GM23338 (cell line): ENCODE measurements at regions not wholly inside any gene's neighbourhood (a gene's known extent, or its start where the extent isn't known, plus 50 kb on each side); places are given as distances from the start of the nearest gene placed in this dataset.

Experiments used
- CREB1 ChIP-seq: fragments of 250-450 bp; sonication (Bioruptor Pico); IDR thresholded peaks from 2 replicates; pipeline ENCODE4 v1.5.0; 2020; ENCODE audit warnings: low read depth, mild to moderate bottlenecking, moderate library complexity
- CTCF ChIP-seq, 2 experiments: fragments of 200-600 bp in 1 of 2; sonication (generic) in 1 of 2; conservative IDR thresholded peaks; 2 replicates each; pipeline versions ENCODE4 v1.5.1 to v1.6.1; 2016 to 2017; ENCODE audit warnings: antibody characterized with exemption in 2 of 2, low read depth in 2 of 2, mild to moderate bottlenecking in 2 of 2, moderate library complexity in 1 of 2
- EZH2 ChIP-seq: fragments of 200-600 bp; sonication (generic); IDR thresholded peaks from one replicate; pipeline ENCODE4 v1.8.0; 2017; ENCODE audit warnings: antibody characterized with exemption, mild to moderate bottlenecking, low read depth; ENCODE audit not compliant: unreplicated experiment
- EZH2phosphoT487 ChIP-seq: fragments of 200-600 bp; sonication (generic); IDR thresholded peaks from one replicate; pipeline ENCODE4 v1.8.1; 2018; ENCODE audit warnings: antibody characterized with exemption; ENCODE audit not compliant: unreplicated experiment
- JUNB ChIP-seq: IDR thresholded peaks from one replicate; pipeline ENCODE4 v1.6.1; 2016; ENCODE audit warnings: antibody characterized with exemption; ENCODE audit not compliant: unreplicated experiment
- NANOG ChIP-seq: IDR thresholded peaks from 2 replicates; pipeline ENCODE4 v1.6.1; 2016; ENCODE audit warnings: antibody characterized with exemption, borderline replicate concordance
- POLR2AphosphoS5 ChIP-seq: IDR thresholded peaks from 2 replicates; pipeline ENCODE4 v1.6.1; 2016; ENCODE audit warnings: antibody characterized with exemption, low read depth
- REST ChIP-seq: IDR thresholded peaks from one replicate; pipeline ENCODE4 v1.6.1; 2018; ENCODE audit warnings: antibody characterized with exemption; ENCODE audit not compliant: unreplicated experiment
- STAT1 ChIP-seq: IDR thresholded peaks from one replicate; pipeline ENCODE4 v1.6.1; 2016; ENCODE audit warnings: antibody characterized with exemption; ENCODE audit not compliant: unreplicated experiment
- ZNF114 ChIP-seq: fragments of 250-450 bp; sonication (Bioruptor Pico); IDR thresholded peaks from 2 replicates; pipeline ENCODE4 v1.5.0; 2020; ENCODE audit warnings: mild to moderate bottlenecking, moderate library complexity
- ZNF331 ChIP-seq: fragments of 250-450 bp; sonication (Bioruptor Pico); IDR thresholded peaks from 2 replicates; pipeline ENCODE4 v1.5.0; 2020; ENCODE audit warnings: low read depth, mild to moderate bottlenecking, moderate library complexity
- TF ChIP-seq, protein P1 (sequence below): IDR thresholded peaks from 2 replicates; pipeline ENCODE4 v1.6.1; 2016; ENCODE audit warnings: antibody characterized with exemption

- TF ChIP-seq CTCF (conservative IDR thresholded peaks at IDR 0.05; ENCODE audit: low read depth in 2 of 2) (no peak), EZH2 (no peak), REST (no peak), NANOG (no peak), CREB1 (CRISPR knock-in tag) (no peak), EZH2phosphoT487 (no peak), POLR2AphosphoS5 (no peak), STAT1 (no peak), ZNF114 (CRISPR knock-in tag) (no peak), JUNB (no peak), ZNF331 (CRISPR knock-in tag) (no peak)
- TF ChIP-seq, protein P1, sequence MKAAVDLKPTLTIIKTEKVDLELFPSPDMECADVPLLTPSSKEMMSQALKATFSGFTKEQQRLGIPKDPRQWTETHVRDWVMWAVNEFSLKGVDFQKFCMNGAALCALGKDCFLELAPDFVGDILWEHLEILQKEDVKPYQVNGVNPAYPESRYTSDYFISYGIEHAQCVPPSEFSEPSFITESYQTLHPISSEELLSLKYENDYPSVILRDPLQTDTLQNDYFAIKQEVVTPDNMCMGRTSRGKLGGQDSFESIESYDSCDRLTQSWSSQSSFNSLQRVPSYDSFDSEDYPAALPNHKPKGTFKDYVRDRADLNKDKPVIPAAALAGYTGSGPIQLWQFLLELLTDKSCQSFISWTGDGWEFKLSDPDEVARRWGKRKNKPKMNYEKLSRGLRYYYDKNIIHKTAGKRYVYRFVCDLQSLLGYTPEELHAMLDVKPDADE: no peak
These were observed 55.5 kb upstream of the FAM171A1 start for GRCh38 chr10:15426558-15426957.
